ENCODE measurements at regions not wholly inside any gene's neighbourhood (a gene's known extent, or its start where the extent isn't known, plus 50 kb on each side); places are given as distances from the start of the nearest gene placed in this dataset.

GRCh38 chr10:78706726-78707540, 361.8 kb upstream of the ZMIZ1 start:
- no peak for DNase-seq

DNA sequence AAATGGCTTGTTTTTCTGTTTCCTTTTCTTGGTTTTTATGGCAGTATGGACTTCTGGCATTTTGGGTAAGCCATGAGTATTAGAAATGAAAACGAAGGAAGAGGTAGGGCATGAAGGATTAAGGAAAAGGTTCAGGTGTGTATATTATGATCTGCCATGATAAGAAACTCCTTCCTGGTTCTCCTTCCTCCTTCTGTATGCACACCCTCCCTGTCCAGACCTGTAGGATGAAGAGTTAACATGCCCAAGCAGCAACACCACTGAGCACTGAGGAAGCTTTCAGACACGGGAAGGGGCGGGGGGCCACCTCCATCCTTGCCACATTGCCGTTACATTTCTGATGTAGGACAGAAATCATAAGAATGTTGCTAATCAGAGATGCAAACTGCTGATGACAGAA, 361.0 kb upstream of the ZMIZ1 start:
- DNase-seq: no peak

- DNase-seq: no peak
Measured at GRCh38 chr10:78712147-78712546, 356.6 kb upstream of the ZMIZ1 start.

DNA sequence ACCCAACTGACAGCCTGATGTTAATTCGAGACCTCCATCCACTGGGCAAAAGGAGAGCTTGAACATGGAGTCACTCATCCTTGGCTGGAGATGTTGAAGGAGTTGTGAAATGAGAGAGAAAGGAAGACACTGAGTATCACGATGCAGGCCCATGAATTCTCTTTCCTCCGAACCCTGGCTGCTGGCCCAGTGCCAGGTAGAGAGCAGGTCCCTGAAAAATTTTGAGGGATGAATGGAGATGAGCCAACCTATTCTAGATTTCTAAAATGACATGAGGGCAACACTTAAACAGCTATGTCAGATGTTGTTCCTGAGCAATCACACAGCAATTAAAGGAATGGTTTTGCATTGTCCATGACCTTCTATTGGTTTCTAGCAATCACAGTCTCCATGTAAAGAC, 355.1 kb upstream of the ZMIZ1 start:
- DNase-seq: no peak

GRCh38 chr10:78714225-78714624, 354.5 kb upstream of the ZMIZ1 start:
- no peak for DNase-seq

- no peak for DNase-seq
Measured at GRCh38 chr10:78715435-78715834, 353.3 kb upstream of the ZMIZ1 start.

GRCh38 chr10:78716043-78716660, 352.6 kb upstream of the ZMIZ1 start:
- no peak for DNase-seq

DNA sequence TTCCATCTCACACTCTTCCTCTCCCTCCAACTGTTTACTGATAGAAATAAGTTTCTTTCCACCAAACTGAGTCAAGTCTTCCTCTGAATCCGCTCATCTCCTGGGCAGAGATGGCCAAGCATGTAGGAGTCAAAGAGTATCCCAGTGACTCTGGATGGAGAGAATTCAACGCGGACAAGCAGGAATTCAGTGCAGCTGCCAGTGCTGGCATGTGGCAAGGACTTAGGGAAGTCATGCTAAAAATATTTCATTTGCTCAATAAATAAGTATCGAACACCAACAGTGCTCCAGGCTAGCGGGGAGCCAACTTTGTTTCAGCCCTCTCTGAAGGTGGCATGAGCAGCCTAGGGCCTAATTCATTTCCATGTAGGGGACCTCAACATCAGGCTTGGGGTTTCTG, 351.6 kb upstream of the ZMIZ1 start:
- DNase-seq: no peak

GRCh38 chr10:78718032-78718572, 350.7 kb upstream of the ZMIZ1 start:
- no peak for DNase-seq

GRCh38 chr10:78719276-78719675, 349.5 kb upstream of the ZMIZ1 start:
- no peak for DNase-seq

GRCh38 chr10:78720091-78720490, 348.7 kb upstream of the ZMIZ1 start:
- DNase-seq: no peak

GRCh38 chr10:78721231-78721630, 347.5 kb upstream of the ZMIZ1 start:
- DNase-seq: no peak

- no peak for DNase-seq
Measured at GRCh38 chr10:78724846-78725245, 343.9 kb upstream of the ZMIZ1 start.

DNA sequence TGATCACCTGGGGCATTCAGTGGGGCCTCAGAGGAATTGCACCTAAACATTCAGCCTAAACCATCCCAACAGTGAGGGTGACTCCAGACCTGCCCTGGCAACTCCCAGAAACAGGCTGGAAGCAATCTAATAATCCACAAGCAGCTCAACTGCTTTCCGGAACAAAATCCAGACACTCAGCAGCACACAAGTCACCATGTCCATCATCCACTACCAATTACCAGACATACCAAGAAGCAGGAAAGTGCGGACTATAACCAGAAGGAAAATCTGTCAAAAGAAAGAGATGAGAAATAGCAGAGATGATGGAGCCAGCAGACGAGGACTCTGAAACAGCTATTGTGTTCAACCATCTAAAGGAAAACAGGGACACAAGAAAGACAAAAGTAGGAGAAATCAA, 342.6 kb upstream of the ZMIZ1 start:
- DNase-seq: no peak

DNA sequence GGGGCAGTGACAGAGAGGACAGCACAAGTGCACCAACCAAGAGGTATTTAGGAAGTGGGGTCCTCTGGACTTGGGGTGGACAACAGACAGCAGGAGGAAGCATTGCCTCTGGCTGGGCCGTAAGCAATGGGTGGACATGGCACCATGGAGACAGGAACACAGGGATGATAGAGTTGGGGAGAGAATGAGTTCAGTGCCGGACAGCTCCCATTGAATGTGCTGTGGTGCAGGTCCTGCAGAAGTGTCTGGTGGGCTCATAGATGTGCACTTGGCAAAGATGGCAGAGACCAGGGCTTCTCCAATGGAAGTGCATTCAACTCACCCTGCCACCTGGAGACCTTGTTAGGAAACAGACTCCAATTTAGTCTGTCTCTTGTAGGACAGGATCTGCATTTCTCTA, 341.5 kb upstream of the ZMIZ1 start:
- no peak for DNase-seq

- no peak for DNase-seq
Measured at GRCh38 chr10:78727728-78728127, 341.0 kb upstream of the ZMIZ1 start.

- no peak for DNase-seq
Measured at GRCh38 chr10:78728176-78728575, 340.6 kb upstream of the ZMIZ1 start.

- DNase-seq: no peak
Measured at GRCh38 chr10:78729366-78729765, 339.4 kb upstream of the ZMIZ1 start.

DNA sequence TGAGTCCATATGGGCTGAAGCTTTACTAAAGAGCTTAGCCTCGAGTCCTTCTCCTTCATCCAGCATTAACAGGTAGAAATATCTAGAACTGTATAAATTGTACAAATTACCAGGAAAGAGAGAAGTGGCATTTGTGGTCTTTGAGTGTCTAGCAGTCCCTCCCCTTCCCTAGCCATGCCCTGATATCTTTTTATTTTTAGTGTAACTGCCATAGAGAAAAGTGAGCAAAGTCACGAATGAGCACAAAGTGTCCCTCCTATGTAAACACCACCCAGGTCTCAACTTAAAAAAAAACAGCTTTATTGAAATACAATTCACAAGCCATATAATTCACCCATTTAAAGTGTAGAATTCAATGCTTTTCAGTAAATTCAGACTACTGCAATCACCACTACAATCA, 339.0 kb upstream of the ZMIZ1 start:
- no peak for DNase-seq

DNA sequence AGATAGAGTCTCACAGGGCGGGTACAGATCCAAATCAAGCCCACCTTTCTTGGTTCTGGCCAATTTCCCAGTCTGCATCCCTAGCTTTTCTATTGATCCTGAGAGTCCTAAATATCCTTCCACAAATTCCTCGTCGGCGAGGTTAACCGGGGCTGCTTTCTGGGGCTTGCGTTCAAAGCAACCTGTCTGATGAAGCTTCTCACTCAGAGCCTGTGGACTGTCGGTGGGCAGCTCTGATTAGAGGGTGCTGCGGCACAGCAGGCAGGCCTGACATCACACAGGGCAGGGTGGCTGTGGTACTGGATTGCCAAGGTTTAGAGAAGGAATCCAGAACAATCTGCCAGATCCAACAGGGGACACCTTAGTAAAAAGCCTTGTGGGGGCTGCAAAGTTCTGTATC, 338.0 kb upstream of the ZMIZ1 start:
- no peak for DNase-seq

DNA sequence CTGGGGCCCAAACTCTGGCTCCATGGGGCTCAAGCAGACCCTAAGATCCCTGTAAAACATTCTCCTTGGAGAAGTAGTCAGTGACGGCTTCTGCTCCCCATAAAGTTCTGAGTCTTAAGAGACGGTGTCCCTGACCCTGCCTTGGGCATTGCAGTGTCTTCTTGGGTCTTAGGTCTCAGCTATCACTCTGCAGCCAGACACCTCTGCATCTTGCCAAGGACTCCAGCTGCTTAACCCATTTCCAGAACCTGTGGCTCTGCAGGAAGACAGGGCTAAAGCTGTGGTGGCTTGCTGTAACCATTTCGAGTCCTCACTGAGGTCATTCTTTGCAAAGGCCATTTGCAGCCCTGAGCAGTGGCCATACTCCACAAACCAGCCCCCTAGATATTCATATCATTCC, 337.1 kb upstream of the ZMIZ1 start:
- DNase-seq: no peak

- DNase-seq: no peak
Measured at GRCh38 chr10:78732381-78732780, 336.4 kb upstream of the ZMIZ1 start.

- DNase-seq: no peak
Measured at GRCh38 chr10:78736926-78737630, 331.7 kb upstream of the ZMIZ1 start.

All from NCI-H526 treated with DMSO at 0.1 percent for 48 hours (cell line).